ENCODE measurements at regions not wholly inside any gene's neighbourhood (a gene's known extent, or its start where the extent isn't known, plus 50 kb on each side); places are given as distances from the start of the nearest gene placed in this dataset.

DNA sequence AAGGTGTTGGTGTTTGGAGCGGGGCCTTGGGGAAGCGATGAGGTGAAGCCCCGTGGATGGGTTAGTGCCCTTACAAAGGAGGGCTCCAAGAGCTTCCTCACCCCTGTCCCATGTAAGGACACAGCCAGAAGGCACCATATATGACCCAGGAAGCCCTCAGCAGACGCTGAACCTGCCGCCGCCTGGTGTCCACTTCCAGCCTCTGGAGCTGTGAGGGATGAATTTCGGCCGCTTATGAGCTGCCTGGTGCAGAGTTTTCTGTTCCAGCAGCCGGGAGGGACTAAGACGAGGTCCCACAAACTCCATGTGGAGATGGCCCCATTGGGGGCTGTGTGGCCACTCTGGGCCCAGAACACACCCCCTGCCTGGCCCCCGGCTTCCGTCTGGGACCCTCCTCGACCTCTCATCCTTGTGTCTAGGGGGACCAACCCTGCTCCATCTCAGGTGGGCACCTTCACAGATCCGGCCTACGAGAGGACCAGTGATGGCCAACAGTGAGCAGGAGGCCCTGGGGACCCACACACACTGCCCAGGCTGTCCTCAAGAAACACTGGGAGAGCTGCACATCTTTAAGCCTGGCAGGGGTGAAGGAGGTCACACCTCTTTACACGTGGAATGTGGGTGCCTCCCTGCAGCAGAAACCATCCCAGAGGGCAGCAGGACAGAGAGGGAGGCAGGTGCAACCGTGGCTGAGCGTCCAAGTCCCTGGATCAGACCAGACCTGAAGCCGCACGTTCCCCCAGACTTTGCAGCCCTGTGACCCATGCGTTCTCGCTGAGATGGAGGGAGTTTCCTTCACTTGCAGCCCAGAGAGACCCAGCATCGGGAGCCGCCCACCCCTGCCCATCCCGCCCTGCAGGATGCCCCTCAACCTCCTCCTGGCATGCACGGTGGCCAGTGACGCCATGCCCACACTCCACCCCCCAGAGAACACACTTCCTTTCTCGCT, 96.1 kb downstream of the PDGFA start:
- H3K79me2 ChIP-seq (ENCODE audit: insufficient read depth, low read length), result no peaks in the 10 kb centered on the region
- ATAC-seq (ENCODE audit: insufficient read depth, low read depth) (no peak), DNase-seq (no peak)
- H3K9me3 ChIP-seq (ENCODE audit: insufficient read depth, low read length, severe bottlenecking), result peaks cover 5% of the 10 kb centered on the region
- H3K27ac ChIP-seq (ENCODE audit: low read length), result no peak overlapping the region
- H2AFZ ChIP-seq (ENCODE audit: low read depth, low read length), result no peak overlapping the region
- no peak overlapping the region for H3K4me2 ChIP-seq (ENCODE audit: insufficient read depth, low read length)
- no peaks in the 10 kb centered on the region for H3K36me3 ChIP-seq (ENCODE audit: insufficient read depth, low read length)
- H3K4me3 ChIP-seq (ENCODE audit: low read depth in 1 of 2, low read length in 2 of 2), result no peak overlapping the region
- no peak overlapping the region for H3K9ac ChIP-seq (ENCODE audit: low read depth, low read length)
- H4K20me1 ChIP-seq (ENCODE audit: insufficient read depth, low read length), result 0 out of 2 replicates have a peak, but pooled peaks cover 3% of the 10 kb centered on the region
- H3K27me3 ChIP-seq (ENCODE audit: insufficient read depth, low read length, poor library complexity), result no peaks in the 10 kb centered on the region
- H3K4me1 ChIP-seq (ENCODE audit: insufficient read depth, low read length), result no peaks in the 10 kb centered on the region
- TF ChIP-seq EZH2 (IDR thresholded peaks at IDR 0.05; ENCODE audit: borderline replicate concordance, low read depth, low read length, severe bottlenecking), result no peak
- TF ChIP-seq, protein P1, sequence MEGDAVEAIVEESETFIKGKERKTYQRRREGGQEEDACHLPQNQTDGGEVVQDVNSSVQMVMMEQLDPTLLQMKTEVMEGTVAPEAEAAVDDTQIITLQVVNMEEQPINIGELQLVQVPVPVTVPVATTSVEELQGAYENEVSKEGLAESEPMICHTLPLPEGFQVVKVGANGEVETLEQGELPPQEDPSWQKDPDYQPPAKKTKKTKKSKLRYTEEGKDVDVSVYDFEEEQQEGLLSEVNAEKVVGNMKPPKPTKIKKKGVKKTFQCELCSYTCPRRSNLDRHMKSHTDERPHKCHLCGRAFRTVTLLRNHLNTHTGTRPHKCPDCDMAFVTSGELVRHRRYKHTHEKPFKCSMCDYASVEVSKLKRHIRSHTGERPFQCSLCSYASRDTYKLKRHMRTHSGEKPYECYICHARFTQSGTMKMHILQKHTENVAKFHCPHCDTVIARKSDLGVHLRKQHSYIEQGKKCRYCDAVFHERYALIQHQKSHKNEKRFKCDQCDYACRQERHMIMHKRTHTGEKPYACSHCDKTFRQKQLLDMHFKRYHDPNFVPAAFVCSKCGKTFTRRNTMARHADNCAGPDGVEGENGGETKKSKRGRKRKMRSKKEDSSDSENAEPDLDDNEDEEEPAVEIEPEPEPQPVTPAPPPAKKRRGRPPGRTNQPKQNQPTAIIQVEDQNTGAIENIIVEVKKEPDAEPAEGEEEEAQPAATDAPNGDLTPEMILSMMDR (IDR thresholded peaks at IDR 0.05; ENCODE audit: borderline replicate concordance, extremely low read depth, low read length, poor library complexity, severe bottlenecking), result no peak

DNA sequence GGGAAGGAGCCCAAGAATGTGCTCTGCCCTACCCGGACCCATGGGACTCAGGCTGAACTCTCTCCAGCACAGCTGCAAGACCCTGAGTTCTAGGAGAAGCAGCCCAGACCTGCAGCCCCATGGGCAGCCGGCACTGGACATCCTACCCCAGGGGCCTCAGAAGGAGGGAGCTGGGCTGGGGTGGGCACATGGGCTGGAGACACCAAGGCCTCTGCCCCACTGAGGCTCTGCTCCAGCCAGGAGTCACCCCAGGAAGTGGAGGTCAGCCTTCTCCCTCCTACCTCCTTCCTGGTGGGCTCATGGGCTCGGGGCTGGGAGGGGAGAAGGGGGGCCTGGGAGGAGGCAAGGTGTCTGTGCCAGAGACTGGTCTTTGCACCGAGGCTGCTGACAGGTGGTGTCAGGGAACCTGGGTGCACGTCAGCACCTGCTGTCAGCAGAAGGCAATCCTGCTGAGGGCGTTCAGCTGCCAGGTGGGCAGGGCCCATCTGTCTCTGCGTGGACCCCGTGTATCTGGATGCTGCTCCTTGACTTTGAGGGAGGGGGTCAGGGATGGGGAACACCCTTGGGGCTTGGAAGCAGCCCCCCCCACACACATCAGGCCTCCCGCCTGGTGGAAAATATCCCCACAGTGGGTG, 95.2 kb downstream of the PDGFA start:
- Histone ChIP-seq H4K20me1 (ENCODE audit: insufficient read depth, low read length) (0 out of 2 replicates have a peak, but pooled peaks cover 3% of the 10 kb centered on the region), H3K4me2 (ENCODE audit: insufficient read depth, low read length) (no peak overlapping the region), H2AFZ (ENCODE audit: low read depth, low read length) (no peak overlapping the region), H3K79me2 (ENCODE audit: insufficient read depth, low read length) (no peaks in the 10 kb centered on the region), H3K9me3 (ENCODE audit: insufficient read depth, low read length, severe bottlenecking) (no peaks in the 10 kb centered on the region), H3K4me1 (ENCODE audit: insufficient read depth, low read length) (no peaks in the 10 kb centered on the region), H3K36me3 (ENCODE audit: insufficient read depth, low read length) (no peaks in the 10 kb centered on the region), H3K27ac (ENCODE audit: low read length) (no peak overlapping the region), H3K9ac (ENCODE audit: low read depth, low read length) (no peak overlapping the region), H3K4me3 (ENCODE audit: low read depth in 1 of 2, low read length in 2 of 2) (no peak overlapping the region), H3K27me3 (ENCODE audit: insufficient read depth, low read length, poor library complexity) (no peaks in the 10 kb centered on the region)
- ATAC-seq (ENCODE audit: insufficient read depth, low read depth) (no peak), DNase-seq (no peak)
- TF ChIP-seq, protein P1 (IDR thresholded peaks at IDR 0.05; ENCODE audit: borderline replicate concordance, extremely low read depth, low read length, poor library complexity, severe bottlenecking), result no peak
- TF ChIP-seq EZH2 (IDR thresholded peaks at IDR 0.05; ENCODE audit: borderline replicate concordance, low read depth, low read length, severe bottlenecking), result no peak

DNA sequence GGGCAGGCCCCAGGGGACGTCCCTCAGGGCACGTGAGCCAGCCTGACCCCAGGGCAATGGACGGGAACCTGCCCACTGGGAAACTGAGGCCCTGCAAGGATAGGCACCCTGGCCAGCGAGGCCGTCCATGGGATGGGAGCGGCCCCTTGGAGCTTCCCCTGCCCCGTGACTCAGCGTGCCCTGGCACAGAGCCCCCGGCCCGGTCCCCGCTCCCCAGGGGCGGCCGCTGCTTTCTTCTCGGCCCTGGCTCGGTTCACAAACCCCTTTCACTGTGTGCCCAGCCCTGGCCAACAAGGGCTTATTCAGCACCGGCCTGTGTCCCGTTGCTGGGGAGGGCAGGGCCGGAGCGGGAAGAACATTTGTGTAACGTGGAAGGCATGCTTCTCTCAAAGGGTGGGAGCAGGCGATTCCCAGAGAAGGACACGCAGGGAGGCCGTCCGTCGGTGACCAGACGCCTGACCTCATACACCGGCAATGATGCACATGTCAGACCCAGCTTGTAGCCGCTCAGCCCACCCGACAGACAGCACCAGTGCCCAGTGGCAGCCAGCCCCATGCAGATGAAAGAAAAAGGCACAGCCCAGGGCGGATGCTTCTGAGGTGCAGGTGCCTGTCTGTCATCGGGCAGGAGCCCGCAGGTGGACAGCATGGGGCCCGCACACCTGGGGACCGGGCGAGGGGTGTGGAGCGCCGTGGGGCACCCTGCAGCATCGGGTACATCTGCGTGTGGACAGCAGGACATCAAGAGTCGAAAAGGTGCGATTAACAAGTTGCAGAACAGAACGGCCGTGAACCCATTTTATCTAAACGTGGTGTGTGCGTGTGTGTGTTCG, 94.5 kb downstream of the PDGFA start:
- Histone ChIP-seq H3K9ac (ENCODE audit: low read depth, low read length) (no peak overlapping the region), H3K4me3 (ENCODE audit: low read depth in 1 of 2, low read length in 2 of 2) (no peak overlapping the region), H3K9me3 (ENCODE audit: insufficient read depth, low read length, severe bottlenecking) (no peaks in the 10 kb centered on the region), H3K4me1 (ENCODE audit: insufficient read depth, low read length) (no peaks in the 10 kb centered on the region), H2AFZ (ENCODE audit: low read depth, low read length) (no peak overlapping the region), H3K36me3 (ENCODE audit: insufficient read depth, low read length) (no peaks in the 10 kb centered on the region), H3K4me2 (ENCODE audit: insufficient read depth, low read length) (no peak overlapping the region), H3K27ac (ENCODE audit: low read length) (no peak overlapping the region), H3K79me2 (ENCODE audit: insufficient read depth, low read length) (no peaks in the 10 kb centered on the region), H3K27me3 (ENCODE audit: insufficient read depth, low read length, poor library complexity) (no peaks in the 10 kb centered on the region), H4K20me1 (ENCODE audit: insufficient read depth, low read length) (0 out of 2 replicates have a peak, but pooled peaks cover 3% of the 10 kb centered on the region)
- DNase-seq (no peak), ATAC-seq (ENCODE audit: insufficient read depth, low read depth) (no peak)
- TF ChIP-seq, protein P1 (IDR thresholded peaks at IDR 0.05; ENCODE audit: borderline replicate concordance, extremely low read depth, low read length, poor library complexity, severe bottlenecking), result no peak
- TF ChIP-seq EZH2 (IDR thresholded peaks at IDR 0.05; ENCODE audit: borderline replicate concordance, low read depth, low read length, severe bottlenecking), result no peak
